WTC11 (cell line): ENCODE measurements at regions not wholly inside any gene's neighbourhood (a gene's known extent, or its start where the extent isn't known, plus 50 kb on each side); places are given as distances from the start of the nearest gene placed in this dataset.

Experiments used
- ATAC-seq: fragments of 200-7000 bp; cut with Tn5 transposase; 2 replicates; pipeline ENCODE4 v1.10.0; 2021; ENCODE audit warnings: mild to moderate bottlenecking, moderate library complexity
- CTCF ChIA-PET: fragments of 300-600 bp; sonication (Branson Sonifier 250); formaldehyde crosslinking; loops from one replicate; lab custom pipeline; 2021; ENCODE audit warnings: antibody characterized with exemption; lab: Charles Lee
- POLR2A ChIA-PET: fragments of 350-600 bp; sonication (Branson Sonifier 250); formaldehyde crosslinking; loops from one replicate; lab custom pipeline; 2021; ENCODE audit warnings: antibody characterized with exemption; lab: Charles Lee
- DNase-seq: peaks from one replicate; pipeline ENCODE4 v3.0.0; 2021; ENCODE audit warnings: low spot score
- H3K27ac Mint-ChIP-seq: 2 replicates; pipeline ENCODE4 v1.8.0; 2021; ENCODE audit warnings: mixed read lengths
- H3K27me3 Mint-ChIP-seq: 2 replicates; pipeline ENCODE4 v1.8.0; 2021; ENCODE audit warnings: low read depth, mild to moderate bottlenecking, moderate library complexity, mixed read lengths
- H3K36me3 Mint-ChIP-seq: 2 replicates; pipeline ENCODE4 v1.8.0; 2021; ENCODE audit warnings: mixed read lengths
- H3K4me1 Mint-ChIP-seq: 2 replicates; pipeline ENCODE4 v1.8.0; 2022; ENCODE audit warnings: mixed read lengths
- H3K4me3 Mint-ChIP-seq: 2 replicates; pipeline ENCODE4 v1.8.0; 2021; ENCODE audit warnings: mild to moderate bottlenecking, moderate library complexity, mixed read lengths
- H3K9me3 Mint-ChIP-seq: 2 replicates; pipeline ENCODE4 v1.8.0; 2021; ENCODE audit warnings: mixed read lengths
- AFF4 ChIP-seq: sonication (generic); formaldehyde crosslinking; IDR thresholded peaks from 2 replicates; pipeline ENCODE4 v1.8.1; 2023; ENCODE audit warnings: mild to moderate bottlenecking, missing genetic modification reagents, borderline replicate concordance
- ARID4B ChIP-seq: sonication (generic); formaldehyde crosslinking; IDR thresholded peaks from 2 replicates; pipeline ENCODE4 v1.8.0; 2023; ENCODE audit warnings: missing genetic modification reagents, mild to moderate bottlenecking, borderline replicate concordance
- E2F4 ChIP-seq: sonication (generic); formaldehyde crosslinking; IDR thresholded peaks from 2 replicates; pipeline ENCODE4 v1.8.1; 2022; ENCODE audit warnings: low read depth, mild to moderate bottlenecking, moderate library complexity, missing genetic modification reagents, borderline replicate concordance
- HMGXB4 ChIP-seq: sonication (generic); formaldehyde crosslinking; IDR thresholded peaks from 2 replicates; pipeline ENCODE4 v1.8.1; 2023; ENCODE audit warnings: mild to moderate bottlenecking, moderate library complexity, missing genetic modification reagents
- IRF2 ChIP-seq: sonication (generic); formaldehyde crosslinking; IDR thresholded peaks from 2 replicates; pipeline ENCODE4 v1.8.0; 2022; ENCODE audit warnings: low read depth, missing genetic modification reagents, borderline replicate concordance
- OVOL2 ChIP-seq: fragments of 250-450 bp; sonication (Bioruptor Pico); IDR thresholded peaks from 2 replicates; pipeline ENCODE4 v1.9.0; 2021; ENCODE audit warnings: mild to moderate bottlenecking, borderline replicate concordance
- TP53 ChIP-seq: sonication (generic); formaldehyde crosslinking; IDR thresholded peaks from 2 replicates; pipeline ENCODE4 v1.8.1; 2023; ENCODE audit warnings: mild to moderate bottlenecking, missing genetic modification reagents
- ZNF138 ChIP-seq: sonication (generic); formaldehyde crosslinking; conservative IDR thresholded peaks from 2 replicates; pipeline ENCODE4 v1.8.1; 2022; ENCODE audit warnings: mild to moderate bottlenecking, moderate library complexity, missing genetic modification reagents
- ZNF512 ChIP-seq: sonication (generic); formaldehyde crosslinking; IDR thresholded peaks from 2 replicates; pipeline ENCODE4 v1.8.1; 2022; ENCODE audit warnings: missing genetic modification reagents, borderline replicate concordance
- ZSCAN18 ChIP-seq: fragments of 250-450 bp; sonication (Bioruptor Pico); IDR thresholded peaks from 2 replicates; pipeline ENCODE4 v2.1.2; 2022; ENCODE audit warnings: mild to moderate bottlenecking, moderate library complexity
- TF ChIP-seq, protein P1 (sequence below): sonication (generic); formaldehyde crosslinking; IDR thresholded peaks from 2 replicates; pipeline ENCODE4 v1.8.0; 2022; ENCODE audit warnings: missing genetic modification reagents
- TF ChIP-seq, protein P2 (sequence below): fragments of 250-450 bp; sonication (Bioruptor Pico); IDR thresholded peaks from 2 replicates; pipeline ENCODE4 v1.9.0; 2021; ENCODE audit warnings: mild to moderate bottlenecking, borderline replicate concordance

DNA sequence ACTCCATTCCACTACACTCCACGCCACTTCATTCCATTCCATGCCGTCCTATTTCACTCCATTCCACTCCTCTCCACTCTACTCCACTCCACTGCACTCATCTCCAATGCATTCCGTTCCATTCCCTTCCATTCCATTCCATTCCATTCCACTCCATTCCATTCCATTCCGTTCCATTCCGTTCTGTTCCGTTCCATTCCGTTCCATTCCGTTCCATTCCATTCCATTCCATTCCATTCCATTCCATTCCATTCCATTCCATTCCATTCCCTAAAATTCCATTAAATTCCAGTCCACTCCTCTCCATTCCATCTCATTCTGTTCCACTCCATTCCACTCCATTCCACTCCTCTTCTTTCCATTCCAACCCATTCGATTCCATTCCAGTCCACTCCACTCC, 1139.1 kb downstream of the TSPY10 start (continued):
- TF ChIP-seq, protein P1, sequence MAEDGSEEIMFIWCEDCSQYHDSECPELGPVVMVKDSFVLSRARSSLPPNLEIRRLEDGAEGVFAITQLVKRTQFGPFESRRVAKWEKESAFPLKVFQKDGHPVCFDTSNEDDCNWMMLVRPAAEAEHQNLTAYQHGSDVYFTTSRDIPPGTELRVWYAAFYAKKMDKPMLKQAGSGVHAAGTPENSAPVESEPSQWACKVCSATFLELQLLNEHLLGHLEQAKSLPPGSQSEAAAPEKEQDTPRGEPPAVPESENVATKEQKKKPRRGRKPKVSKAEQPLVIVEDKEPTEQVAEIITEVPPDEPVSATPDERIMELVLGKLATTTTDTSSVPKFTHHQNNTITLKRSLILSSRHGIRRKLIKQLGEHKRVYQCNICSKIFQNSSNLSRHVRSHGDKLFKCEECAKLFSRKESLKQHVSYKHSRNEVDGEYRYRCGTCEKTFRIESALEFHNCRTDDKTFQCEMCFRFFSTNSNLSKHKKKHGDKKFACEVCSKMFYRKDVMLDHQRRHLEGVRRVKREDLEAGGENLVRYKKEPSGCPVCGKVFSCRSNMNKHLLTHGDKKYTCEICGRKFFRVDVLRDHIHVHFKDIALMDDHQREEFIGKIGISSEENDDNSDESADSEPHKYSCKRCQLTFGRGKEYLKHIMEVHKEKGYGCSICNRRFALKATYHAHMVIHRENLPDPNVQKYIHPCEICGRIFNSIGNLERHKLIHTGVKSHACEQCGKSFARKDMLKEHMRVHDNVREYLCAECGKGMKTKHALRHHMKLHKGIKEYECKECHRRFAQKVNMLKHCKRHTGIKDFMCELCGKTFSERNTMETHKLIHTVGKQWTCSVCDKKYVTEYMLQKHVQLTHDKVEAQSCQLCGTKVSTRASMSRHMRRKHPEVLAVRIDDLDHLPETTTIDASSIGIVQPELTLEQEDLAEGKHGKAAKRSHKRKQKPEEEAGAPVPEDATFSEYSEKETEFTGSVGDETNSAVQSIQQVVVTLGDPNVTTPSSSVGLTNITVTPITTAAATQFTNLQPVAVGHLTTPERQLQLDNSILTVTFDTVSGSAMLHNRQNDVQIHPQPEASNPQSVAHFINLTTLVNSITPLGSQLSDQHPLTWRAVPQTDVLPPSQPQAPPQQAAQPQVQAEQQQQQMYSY: no peak
- TF ChIP-seq ZNF512 (CRISPR knock-in tag) (no peak), OVOL2 (CRISPR knock-in tag) (no peak), HMGXB4 (CRISPR knock-in tag) (no peak), TP53 (CRISPR knock-in tag) (no peak), E2F4 (CRISPR knock-in tag) (no peak), ZSCAN18 (CRISPR knock-in tag) (no peak)

- Mint-ChIP-seq H3K4me1 (no peaks in the 10 kb centered on the region), H3K27ac (no peak overlapping the region; the same call in 1 of the 2 replicates), H3K36me3 (peaks cover 87% of the 10 kb centered on the region), H3K27me3 (peaks cover 23% of the 10 kb centered on the region), H3K4me3 (no peak overlapping the region), H3K9me3 (peaks cover 91% of the 10 kb centered on the region)
- DNase-seq: no peak
- ChIA-PET CTCF (no interaction called here), POLR2A (no interaction called here)
- ATAC-seq: no peak
- TF ChIP-seq IRF2 (CRISPR knock-in tag) (no peak), ARID4B (CRISPR knock-in tag) (no peak), ZNF138 (no peak), AFF4 (no peak)
- TF ChIP-seq, protein P2, sequence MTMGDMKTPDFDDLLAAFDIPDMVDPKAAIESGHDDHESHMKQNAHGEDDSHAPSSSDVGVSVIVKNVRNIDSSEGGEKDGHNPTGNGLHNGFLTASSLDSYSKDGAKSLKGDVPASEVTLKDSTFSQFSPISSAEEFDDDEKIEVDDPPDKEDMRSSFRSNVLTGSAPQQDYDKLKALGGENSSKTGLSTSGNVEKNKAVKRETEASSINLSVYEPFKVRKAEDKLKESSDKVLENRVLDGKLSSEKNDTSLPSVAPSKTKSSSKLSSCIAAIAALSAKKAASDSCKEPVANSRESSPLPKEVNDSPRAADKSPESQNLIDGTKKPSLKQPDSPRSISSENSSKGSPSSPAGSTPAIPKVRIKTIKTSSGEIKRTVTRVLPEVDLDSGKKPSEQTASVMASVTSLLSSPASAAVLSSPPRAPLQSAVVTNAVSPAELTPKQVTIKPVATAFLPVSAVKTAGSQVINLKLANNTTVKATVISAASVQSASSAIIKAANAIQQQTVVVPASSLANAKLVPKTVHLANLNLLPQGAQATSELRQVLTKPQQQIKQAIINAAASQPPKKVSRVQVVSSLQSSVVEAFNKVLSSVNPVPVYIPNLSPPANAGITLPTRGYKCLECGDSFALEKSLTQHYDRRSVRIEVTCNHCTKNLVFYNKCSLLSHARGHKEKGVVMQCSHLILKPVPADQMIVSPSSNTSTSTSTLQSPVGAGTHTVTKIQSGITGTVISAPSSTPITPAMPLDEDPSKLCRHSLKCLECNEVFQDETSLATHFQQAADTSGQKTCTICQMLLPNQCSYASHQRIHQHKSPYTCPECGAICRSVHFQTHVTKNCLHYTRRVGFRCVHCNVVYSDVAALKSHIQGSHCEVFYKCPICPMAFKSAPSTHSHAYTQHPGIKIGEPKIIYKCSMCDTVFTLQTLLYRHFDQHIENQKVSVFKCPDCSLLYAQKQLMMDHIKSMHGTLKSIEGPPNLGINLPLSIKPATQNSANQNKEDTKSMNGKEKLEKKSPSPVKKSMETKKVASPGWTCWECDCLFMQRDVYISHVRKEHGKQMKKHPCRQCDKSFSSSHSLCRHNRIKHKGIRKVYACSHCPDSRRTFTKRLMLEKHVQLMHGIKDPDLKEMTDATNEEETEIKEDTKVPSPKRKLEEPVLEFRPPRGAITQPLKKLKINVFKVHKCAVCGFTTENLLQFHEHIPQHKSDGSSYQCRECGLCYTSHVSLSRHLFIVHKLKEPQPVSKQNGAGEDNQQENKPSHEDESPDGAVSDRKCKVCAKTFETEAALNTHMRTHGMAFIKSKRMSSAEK (CRISPR knock-in tag): no peak
Measured at GRCh38 chrY:10686414-10686813, 1158.7 kb downstream of the TSPY10 start.
